Vagina (tissue), 2 donors: ENCODE measurements at regions not wholly inside any gene's neighbourhood (a gene's known extent, or its start where the extent isn't known, plus 50 kb on each side); places are given as distances from the start of the nearest gene placed in this dataset.

ENCODE experiments used
- POLR2A ChIP-seq, 2 donors: fragments of 450-650 bp; IDR thresholded peaks; one replicate each; pipeline ENCODE4 v1.6.1; 2017; ENCODE audit warnings: antibody characterized with exemption in 2 of 2, mild to moderate bottlenecking in 2 of 2, moderate library complexity in 2 of 2
- POLR2AphosphoS5 ChIP-seq, 2 donors: sonication (generic); formaldehyde crosslinking; IDR thresholded peaks; one replicate each; pipeline ENCODE4 v1.9.0; 2017; ENCODE audit warnings: antibody characterized with exemption in 2 of 2, mild to moderate bottlenecking in 2 of 2, low read depth in 1 of 2; ENCODE audit not compliant: insufficient read depth in 1 of 2
- TF ChIP-seq, protein P1 (sequence below), 3 experiments: fragments of 450-650 bp in 2 of 3; fragments of 200-600 bp in 1 of 3; sonication (generic) in 1 of 3; IDR thresholded peaks; one replicate each; pipeline ENCODE4 v1.5.1; 2017 to 2019; ENCODE audit warnings: antibody characterized with exemption in 3 of 3, mild to moderate bottlenecking in 2 of 3, moderate library complexity in 2 of 3

DNA sequence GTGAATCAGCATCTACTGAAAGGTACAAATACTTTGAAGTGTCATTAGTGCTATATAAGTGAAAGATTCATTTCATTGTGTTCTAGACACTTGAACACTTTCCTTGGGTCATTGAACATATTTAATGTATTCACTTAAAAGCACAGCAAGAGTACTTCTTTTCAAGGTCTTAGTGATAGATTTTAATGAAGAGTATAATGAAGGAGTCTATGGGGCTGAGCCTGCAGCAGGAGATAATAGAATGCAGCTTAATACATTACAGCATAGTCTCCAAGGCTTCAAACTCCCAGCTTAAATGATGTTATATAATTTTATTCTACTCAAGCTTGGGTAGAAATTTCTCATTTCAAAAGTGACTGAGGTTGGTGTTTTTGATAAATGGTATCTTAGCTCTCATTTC is 66.1 kb upstream of the VEGFC start:
- TF ChIP-seq, protein P1, sequence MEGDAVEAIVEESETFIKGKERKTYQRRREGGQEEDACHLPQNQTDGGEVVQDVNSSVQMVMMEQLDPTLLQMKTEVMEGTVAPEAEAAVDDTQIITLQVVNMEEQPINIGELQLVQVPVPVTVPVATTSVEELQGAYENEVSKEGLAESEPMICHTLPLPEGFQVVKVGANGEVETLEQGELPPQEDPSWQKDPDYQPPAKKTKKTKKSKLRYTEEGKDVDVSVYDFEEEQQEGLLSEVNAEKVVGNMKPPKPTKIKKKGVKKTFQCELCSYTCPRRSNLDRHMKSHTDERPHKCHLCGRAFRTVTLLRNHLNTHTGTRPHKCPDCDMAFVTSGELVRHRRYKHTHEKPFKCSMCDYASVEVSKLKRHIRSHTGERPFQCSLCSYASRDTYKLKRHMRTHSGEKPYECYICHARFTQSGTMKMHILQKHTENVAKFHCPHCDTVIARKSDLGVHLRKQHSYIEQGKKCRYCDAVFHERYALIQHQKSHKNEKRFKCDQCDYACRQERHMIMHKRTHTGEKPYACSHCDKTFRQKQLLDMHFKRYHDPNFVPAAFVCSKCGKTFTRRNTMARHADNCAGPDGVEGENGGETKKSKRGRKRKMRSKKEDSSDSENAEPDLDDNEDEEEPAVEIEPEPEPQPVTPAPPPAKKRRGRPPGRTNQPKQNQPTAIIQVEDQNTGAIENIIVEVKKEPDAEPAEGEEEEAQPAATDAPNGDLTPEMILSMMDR (IDR thresholded peaks at IDR 0.05) = no peak
- no peak for TF ChIP-seq POLR2AphosphoS5 (IDR thresholded peaks at IDR 0.05; ENCODE audit: insufficient read depth in 1 of 2, low read depth in 1 of 2)
- TF ChIP-seq POLR2A (IDR thresholded peaks at IDR 0.05) = no peak
